22Rv1 (cell line): ENCODE measurements at regions not wholly inside any gene's neighbourhood (a gene's known extent, or its start where the extent isn't known, plus 50 kb on each side); places are given as distances from the start of the nearest gene placed in this dataset.

ENCODE experiments used
- CTCF ChIP-seq: fragments of 450-650 bp; IDR thresholded peaks from 2 replicates; pipeline ENCODE4 v1.5.1; 2017; ENCODE audit warnings: mild to moderate bottlenecking
- ZFX ChIP-seq: fragments of 450-650 bp; IDR thresholded peaks from 2 replicates; pipeline ENCODE4 v1.6.1; 2017; ENCODE audit warnings: antibody characterized with exemption, borderline replicate concordance

- TF ChIP-seq CTCF (no peak), ZFX (no peak)
Measured at GRCh38 chr2:204282081-204282480, 263.2 kb upstream of the PARD3B start.
